LHCN-M2 (cell line): ENCODE measurements at regions not wholly inside any gene's neighbourhood (a gene's known extent, or its start where the extent isn't known, plus 50 kb on each side); places are given as distances from the start of the nearest gene placed in this dataset.

Experiments
- DNase-seq: peaks from one replicate; pipeline ENCODE4 v3.0.0-alpha.2; 2012; ENCODE audit warnings: low read depth

- no peak for DNase-seq
These were observed 601.1 kb downstream of the TLR4 start for GRCh38 chr9:118305331-118305730.

GRCh38 chr9:118306801-118307200 lies 602.6 kb downstream of the TLR4 start:
- no peak for DNase-seq

DNA sequence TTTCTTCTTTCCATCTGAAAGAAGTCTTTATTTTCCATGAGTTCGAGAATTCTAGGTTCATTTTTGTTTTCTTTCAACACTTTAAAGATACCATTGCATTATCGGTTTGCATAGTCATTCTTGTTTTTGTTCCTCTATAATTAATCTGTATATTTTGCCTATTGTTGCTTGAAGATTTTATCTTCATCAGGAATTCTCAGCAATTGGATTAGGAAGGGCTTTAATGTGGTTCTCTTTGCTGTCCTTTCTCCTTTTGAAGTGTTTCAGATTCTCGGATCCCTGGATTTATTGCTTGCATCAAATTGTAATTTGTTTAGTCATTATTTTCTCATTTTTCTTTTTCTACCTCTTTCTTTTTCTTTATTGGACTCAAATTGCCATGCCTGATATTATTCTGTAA lies 609.8 kb downstream of the TLR4 start:
- DNase-seq: no peak

GRCh38 chr9:118316831-118317343 lies 612.7 kb downstream of the TLR4 start:
- DNase-seq: no peak

DNA sequence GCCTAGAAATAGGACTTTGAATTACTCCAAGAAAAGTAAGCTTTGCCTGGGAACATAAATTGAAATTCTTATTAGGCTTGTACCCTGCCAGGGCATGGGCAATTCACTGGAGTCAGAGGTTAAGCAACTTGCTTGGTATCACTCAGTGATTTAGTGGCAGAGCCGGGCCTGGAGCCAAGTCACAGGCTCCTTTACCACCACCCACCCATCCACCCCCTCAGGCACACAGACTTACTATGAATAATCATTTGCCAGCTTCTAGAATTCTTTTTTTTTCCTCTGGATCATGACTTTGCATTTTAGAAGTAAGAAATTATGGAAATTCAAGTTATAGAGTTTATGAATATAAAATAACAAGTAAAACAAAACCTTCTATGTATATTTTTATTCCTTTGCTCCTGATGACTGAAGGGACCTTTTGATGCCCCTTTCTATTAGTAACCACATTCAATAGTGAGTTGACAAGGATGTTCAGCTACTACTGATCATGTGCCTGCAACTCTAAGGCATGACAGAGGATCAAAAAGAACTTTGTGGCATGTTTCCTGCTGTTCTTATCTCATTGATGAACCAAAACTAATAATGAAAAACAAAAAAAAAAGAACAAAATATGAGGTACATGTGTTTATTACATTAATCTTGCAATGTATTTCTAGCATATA lies 614.7 kb downstream of the TLR4 start:
- peak; percentile 73 for DNase-seq

DNA sequence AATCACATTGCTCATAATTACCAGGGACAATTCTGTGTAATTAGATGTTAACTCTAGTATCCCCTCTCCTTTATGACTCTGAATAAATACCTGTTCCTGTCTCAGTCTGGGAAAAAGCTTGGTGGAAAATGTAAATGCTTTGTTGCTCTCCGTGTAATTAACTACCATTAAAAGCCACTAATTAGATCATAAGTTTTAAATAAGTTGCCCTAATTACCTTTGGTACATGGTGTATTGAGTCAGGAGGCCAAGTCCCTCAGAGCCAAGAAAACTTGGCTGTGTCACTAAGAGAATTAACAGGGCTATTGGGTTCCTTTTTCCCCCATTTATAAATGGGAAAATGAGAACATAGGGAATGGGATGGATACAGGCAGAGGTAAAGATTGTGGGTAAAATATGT lies 617.6 kb downstream of the TLR4 start:
- no peak for DNase-seq

GRCh38 chr9:118324706-118325105 lies 620.5 kb downstream of the TLR4 start:
- no peak for DNase-seq

- DNase-seq: no peak
These were observed 621.6 kb downstream of the TLR4 start for GRCh38 chr9:118325757-118326156.

DNA sequence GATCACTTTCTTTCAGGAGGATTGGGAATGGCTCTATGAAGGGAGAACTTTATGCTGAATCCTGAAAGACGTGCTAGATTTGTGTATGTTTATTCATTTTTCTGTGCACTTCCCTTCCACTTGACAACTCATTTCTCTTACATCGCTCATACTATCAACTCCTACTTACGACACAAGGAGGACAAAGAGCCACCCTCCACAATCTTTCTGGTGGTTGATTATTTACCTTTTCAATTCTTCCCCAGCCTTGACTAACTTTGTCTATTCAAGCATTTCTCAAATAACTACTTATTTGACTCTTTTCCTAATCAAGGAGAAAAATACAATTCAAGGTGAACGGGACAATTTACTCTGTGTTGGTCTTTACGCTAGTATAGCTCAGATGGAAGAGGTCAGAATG lies 622.1 kb downstream of the TLR4 start:
- DNase-seq: no peak

GRCh38 chr9:118330191-118330986 lies 626.2 kb downstream of the TLR4 start:
- DNase-seq: no peak

- peak; percentile 92 for DNase-seq
These were observed 627.4 kb downstream of the TLR4 start for GRCh38 chr9:118331622-118332045.

DNA sequence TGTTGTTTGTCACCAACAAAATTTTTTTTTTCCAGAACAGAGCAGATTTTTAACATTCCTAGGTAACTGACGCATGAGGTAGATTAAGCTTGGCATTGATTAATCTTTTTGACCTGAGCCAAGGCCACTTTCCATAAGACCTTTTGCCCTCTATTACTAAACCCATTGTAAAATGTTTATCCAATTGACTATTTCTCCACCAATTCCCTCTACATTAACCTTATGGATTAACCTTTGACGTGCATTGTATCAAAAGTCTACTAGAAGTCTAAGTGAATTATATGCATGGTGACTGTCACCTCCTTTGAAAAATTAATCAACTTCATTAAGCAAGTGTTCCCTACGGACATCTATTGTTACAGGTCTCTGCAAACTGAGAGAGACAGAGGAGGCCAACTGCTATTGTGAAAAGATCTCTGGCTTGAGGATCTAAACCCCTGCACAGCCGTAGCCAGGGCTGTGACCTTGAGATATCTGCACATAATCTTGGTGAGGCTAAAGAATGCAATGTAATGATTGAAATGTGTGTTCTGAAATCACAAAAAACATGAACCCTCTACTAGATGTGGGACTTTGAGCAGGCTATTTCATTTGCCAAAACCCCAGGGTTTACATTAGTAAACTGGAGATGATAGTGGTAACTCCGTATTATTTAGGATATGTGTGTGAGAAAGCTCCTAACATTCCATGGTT lies 632.2 kb downstream of the TLR4 start:
- DNase-seq: no peak

- DNase-seq: no peak
These were observed 632.7 kb downstream of the TLR4 start for GRCh38 chr9:118336943-118337330.

GRCh38 chr9:118360036-118360435 lies 655.8 kb downstream of the TLR4 start:
- no peak for DNase-seq

DNA sequence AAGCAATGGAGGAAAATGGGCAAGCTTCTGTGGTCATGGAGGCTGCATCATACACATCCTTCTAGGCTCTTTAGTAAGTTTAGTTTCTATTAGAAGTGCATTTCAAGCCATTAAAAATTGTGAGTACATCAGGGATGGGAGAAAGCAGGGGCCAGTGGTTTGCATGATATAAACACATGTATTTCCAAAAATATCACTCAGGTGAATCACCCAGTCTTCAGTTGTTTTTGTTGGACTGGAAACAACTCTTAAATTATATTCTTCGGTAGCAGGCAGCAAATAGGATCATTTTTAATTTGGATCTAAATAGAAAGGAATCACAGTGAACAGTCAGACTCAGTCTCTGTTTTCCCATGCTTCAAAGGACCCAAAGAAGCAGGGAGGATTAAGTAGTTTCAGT lies 657.9 kb downstream of the TLR4 start:
- DNase-seq: peak; percentile 34

DNA sequence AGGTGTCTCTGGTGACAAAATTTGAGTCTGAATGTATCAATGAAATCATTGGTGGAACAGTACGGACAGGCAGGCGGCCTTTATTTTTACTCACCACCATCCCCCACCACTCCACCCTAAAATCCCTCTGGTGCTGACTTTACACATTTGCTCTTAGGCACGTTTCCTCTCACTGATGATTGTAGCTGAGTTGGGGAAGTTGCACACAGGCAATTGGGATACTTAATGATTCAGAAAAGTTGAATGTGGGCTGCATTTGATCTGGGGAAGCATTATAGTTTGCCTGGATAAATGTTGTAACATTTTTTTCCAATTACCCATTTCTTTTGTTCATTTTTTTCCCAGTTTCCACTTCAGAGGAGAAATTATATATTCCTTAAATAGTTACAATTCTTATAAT lies 658.4 kb downstream of the TLR4 start:
- DNase-seq: no peak

- no peak for DNase-seq
These were observed 660.3 kb downstream of the TLR4 start for GRCh38 chr9:118364266-118365106.

GRCh38 chr9:118366228-118366627 lies 662.0 kb downstream of the TLR4 start:
- no peak for DNase-seq

- DNase-seq: no peak
These were observed 663.2 kb downstream of the TLR4 start for GRCh38 chr9:118367383-118367782.

GRCh38 chr9:118384531-118385100 lies 680.4 kb downstream of the TLR4 start:
- DNase-seq: no peak

DNA sequence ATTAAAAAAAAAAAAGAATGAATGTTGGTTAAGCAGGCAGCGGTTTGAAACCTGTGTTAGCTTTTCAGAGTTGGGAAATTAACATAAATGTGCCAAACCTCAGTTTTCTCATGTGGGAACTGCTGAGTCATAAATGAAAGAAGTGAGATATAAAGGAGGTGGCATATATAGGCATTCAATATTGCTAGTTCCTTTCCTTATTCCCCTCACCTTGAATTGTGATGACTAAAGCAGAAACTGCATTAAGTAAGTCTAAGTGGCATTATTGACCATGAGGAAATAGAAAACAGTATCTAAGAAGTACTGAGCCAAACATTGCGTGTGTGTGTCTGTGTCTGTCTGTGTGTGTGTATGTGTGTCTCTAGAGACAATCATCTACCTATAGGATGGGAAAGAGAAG lies 691.2 kb downstream of the TLR4 start:
- peak; percentile 4 for DNase-seq
